ENCODE measurements at regions not wholly inside any gene's neighbourhood (a gene's known extent, or its start where the extent isn't known, plus 50 kb on each side); places are given as distances from the start of the nearest gene placed in this dataset.

GRCh38 chr1:244980605-244981004 is 116.3 kb upstream of the HNRNPU start:
- DNase-seq (ENCODE audit: low spot score) = no peak
- TF ChIP-seq CTCF (IDR thresholded peaks at IDR 0.05) = no peak
- ATAC-seq (ENCODE audit: low FRiP score) = no peak

GRCh38 chr1:244974550-244974949 is 110.2 kb upstream of the HNRNPU start:
- ATAC-seq (ENCODE audit: low FRiP score) (no peak), DNase-seq (ENCODE audit: low spot score) (no peak)
- no peak for TF ChIP-seq CTCF (IDR thresholded peaks at IDR 0.05)

GRCh38 chr1:244974106-244974505 is 109.8 kb upstream of the HNRNPU start:
- no peak for TF ChIP-seq CTCF (IDR thresholded peaks at IDR 0.05)
- DNase-seq (ENCODE audit: low spot score) (no peak), ATAC-seq (ENCODE audit: low FRiP score) (no peak)

GRCh38 chr1:244971552-244972216 is 107.3 kb upstream of the HNRNPU start:
- ATAC-seq (ENCODE audit: low FRiP score) = no peak
- TF ChIP-seq CTCF (IDR thresholded peaks at IDR 0.05) = no peak
- DNase-seq (ENCODE audit: low spot score) = no peak

- ATAC-seq (ENCODE audit: low FRiP score) (peak; percentile 92), DNase-seq (ENCODE audit: low spot score) (peak; percentile 72)
- TF ChIP-seq CTCF (IDR thresholded peaks at IDR 0.05) = no peak
Observed at GRCh38 chr1:244970744-244971551, 106.6 kb upstream of the HNRNPU start.

- DNase-seq (ENCODE audit: low spot score) (no peak), ATAC-seq (ENCODE audit: low FRiP score) (peak; percentile 62)
- no peak for TF ChIP-seq CTCF (IDR thresholded peaks at IDR 0.05)
Observed at GRCh38 chr1:244970236-244970743, 105.9 kb upstream of the HNRNPU start.

Data from omental fat pad (tissue), 3 donors.